Ecto neural progenitor cell (in vitro differentiated cells): ENCODE measurements at regions not wholly inside any gene's neighbourhood (a gene's known extent, or its start where the extent isn't known, plus 50 kb on each side); places are given as distances from the start of the nearest gene placed in this dataset.
"Not testable (repeated sequence)": the region's sequence is repeated elsewhere in the genome, so short reads cannot be mapped to it uniquely, and the experiment has no call there.

Experiments used
- DNase-seq: peaks from one replicate; pipeline ENCODE4 v3.0.0-alpha.2; 2018; ENCODE audit warnings: low spot score

DNA sequence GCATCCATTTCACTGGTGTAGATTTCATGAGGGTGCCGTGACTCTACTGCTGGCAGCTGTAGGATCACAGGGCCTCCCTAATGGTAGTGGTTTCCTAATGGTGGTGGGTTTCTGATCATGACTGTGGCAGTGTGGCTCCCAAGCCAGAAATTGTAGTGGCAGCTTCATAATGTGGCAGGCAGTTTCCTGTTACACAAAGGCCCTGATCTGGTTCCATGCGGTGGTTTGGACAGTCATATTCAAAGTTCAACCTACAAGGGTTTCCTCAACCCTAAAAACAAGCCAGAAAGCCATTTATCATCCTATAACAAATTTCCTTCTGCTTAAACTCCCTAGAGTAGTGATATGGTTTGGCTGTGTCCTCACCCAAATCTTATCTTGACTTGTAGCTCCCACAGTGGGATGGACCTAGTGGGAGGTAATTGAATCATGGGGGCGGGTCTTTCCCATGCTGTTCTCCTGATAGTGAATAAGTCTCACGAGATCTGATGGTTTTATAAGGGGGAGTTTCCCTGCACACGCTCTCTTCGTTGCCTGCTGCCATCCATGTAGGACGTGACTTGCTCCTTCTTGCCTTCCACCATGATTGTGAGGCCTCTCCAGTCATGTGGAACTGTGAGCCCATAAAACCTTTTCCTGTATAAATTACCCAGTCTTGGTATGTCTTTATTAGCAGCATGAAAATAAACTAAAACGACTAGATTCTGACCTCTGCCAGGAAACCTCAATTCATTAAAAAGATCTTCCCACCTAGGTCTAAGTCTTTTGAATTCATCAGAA is 257.1 kb downstream of the EFCAB11 start:
- no peak for DNase-seq

DNA sequence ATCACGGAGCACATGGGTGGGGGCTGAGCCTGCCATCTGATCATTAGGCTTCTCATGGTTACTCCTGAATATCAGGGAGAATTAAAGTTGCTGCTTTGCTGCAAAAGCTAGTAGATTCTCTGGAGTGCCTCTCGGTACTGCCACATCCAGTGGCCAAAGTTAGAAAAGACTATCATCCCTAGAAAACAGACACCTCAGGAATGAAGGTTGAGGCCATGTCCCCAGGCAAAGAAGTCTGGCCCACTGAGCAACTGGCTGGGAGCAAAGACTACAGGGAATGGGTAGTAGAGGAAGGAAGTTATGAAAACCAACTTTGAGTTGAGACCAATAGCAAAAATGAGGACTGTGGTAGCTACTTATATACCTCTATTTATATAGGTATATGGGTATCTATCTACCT is 258.7 kb downstream of the EFCAB11 start:
- no peak for DNase-seq

GRCh38 chr14:89690139-89690538 is 264.4 kb downstream of the EFCAB11 start:
- no peak for DNase-seq

DNA sequence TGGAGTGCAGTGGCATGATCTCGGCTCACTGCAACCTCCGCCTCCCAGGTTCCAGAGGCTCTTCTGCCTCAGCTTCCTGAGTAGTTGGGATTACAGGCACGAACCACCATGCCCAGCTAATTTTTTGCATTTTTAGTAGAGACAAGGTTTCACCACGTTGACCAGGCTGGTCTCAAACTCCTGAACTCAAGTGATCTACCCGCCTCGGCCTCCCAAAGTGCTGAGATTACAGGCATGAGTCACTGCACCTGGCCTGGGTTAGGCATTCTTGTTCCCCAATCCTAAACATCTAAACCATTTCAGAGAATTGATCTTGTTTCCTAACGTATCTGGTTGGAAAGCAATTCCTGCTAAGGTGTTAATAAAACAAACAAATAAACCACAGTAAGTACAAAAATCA is 264.8 kb downstream of the EFCAB11 start:
- DNase-seq: not testable (repeated sequence)

GRCh38 chr14:89688507-89689211 is 265.9 kb downstream of the EFCAB11 start:
- DNase-seq: no peak

DNA sequence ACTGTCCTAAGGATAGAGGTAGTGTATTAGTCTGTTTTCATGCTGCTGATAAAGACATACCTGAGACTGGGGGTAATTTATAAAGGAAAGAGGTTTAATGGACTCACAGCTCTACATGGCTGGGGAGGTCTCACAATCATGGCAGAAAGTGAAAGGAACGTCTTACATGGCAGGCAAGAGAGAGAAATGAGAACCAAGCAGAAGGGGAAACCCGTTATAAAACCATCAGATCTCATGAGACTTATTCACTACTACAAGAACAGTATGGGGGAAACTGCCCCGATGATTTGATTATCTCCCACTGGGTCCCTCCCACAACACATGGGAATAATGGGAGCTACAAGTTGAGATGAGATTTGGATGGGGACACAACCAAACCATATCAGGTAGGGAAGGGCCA is 267.4 kb downstream of the EFCAB11 start:
- not testable (repeated sequence) for DNase-seq

DNA sequence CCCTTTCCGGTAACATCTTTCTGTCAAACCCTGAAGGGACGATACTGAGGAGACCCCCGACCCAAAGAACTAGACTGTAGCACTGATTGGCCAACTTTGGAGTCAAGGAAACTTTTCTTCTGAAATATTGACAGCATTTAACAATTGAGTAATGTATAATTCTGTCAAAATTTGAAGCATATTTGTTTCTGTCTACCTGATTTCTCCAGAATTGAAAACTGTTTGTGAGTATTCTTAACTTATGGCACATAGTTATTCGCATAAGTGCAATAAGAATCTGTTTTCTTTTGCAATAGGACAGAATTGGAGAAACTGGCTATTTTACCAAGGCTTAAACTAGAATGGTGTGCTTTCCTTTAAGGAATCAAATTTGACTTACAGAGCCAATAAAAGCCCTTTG is 267.1 kb upstream of the FOXN3 start:
- DNase-seq: no peak

GRCh38 chr14:89681086-89682018 is 264.3 kb upstream of the FOXN3 start:
- no peak for DNase-seq

DNA sequence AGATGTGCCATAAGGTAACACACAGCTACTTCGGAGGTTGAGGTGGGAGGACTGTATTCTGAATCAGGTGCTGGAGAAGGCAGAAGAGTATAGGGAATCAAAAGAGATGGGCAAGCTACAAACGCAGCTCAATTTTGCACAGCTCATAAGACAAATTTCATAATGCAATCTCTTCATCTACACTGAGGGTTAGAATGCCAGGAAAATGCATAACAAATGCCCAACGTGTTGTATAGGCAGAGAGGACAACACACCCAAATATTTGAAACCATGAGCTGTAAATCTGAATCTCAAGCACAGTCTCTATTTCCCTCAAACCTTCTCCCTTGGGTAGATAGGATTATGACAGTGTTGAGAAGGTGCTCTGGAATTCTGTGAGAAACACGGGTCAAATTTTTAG is 263.1 kb upstream of the FOXN3 start:
- DNase-seq: no peak

DNA sequence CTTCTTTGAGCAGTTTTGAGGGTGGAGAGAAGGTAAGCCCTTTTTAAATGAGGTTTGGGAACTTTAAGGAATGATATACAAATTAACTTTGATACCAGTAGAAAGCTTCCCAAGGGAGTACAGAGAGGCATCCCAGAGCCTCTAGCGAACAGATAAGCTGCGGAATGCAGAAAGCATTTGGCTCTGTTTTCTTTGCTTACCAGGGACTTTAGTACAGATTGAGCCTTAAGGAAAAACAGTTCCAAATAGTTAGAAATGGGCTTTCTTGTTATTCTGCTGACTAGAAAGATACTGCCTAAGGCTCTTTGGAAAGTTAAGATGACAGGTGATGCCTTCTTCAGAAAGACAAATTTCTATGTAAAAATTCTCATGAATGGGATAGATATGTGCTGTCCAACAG is 261.7 kb upstream of the FOXN3 start:
- DNase-seq: no peak

DNA sequence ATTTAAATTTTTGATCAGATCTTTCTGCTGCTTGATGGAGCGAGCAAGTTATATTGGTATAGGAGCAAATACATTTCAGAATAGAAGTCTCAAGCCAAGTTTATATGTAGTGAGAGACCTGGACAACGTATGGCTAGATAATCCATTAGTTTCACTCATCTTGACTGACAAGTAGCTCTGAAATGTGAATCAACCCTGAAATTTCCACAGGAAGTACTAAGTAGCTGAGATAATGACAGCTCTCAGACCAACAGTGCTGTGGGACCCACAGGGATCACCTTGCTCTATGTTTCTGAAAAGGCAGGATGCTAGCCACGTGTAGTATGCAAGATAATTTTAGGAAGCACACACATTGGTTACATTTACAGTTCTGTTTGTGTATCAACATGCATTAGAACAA is 258.6 kb upstream of the FOXN3 start:
- DNase-seq: no peak

DNA sequence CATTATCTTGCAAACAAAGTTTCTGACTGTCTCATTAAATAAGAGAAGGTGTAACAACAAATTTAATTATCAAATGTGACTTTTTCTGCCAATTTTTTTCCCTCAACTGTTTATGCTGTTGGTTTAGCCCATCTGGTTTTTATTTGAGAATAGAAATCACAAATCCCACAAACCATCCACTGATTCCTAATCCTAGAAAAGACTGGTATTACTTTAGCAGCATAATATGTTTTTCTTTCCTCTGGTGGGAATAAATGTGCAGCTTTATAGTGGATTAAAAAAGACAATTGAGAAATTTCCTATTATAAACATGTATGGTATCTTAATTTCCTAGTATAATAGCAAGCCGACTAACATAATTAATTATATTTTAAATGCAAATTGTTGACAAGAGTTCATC is 257.9 kb upstream of the FOXN3 start:
- no peak for DNase-seq

DNA sequence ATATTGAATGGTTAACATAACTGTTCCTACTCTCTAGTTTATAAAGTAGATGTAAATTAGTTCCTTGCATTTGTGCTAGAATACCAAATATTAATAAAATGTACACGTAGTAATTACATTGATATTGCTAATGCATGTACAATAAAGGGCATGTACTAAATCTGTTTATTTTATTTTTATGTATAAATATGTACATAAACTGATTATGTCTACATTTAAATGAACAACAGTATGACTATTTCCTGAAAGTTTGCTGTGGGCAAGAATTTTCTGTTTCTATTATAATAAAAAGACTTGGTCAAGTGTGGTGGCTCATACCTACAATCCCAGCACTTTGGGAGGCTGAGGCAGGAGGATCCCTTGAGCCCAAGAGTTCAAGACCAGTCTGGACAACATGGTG is 257.2 kb upstream of the FOXN3 start:
- DNase-seq: no peak

- DNase-seq: no peak
Measured at GRCh38 chr14:89673512-89674225, 256.6 kb upstream of the FOXN3 start.

DNA sequence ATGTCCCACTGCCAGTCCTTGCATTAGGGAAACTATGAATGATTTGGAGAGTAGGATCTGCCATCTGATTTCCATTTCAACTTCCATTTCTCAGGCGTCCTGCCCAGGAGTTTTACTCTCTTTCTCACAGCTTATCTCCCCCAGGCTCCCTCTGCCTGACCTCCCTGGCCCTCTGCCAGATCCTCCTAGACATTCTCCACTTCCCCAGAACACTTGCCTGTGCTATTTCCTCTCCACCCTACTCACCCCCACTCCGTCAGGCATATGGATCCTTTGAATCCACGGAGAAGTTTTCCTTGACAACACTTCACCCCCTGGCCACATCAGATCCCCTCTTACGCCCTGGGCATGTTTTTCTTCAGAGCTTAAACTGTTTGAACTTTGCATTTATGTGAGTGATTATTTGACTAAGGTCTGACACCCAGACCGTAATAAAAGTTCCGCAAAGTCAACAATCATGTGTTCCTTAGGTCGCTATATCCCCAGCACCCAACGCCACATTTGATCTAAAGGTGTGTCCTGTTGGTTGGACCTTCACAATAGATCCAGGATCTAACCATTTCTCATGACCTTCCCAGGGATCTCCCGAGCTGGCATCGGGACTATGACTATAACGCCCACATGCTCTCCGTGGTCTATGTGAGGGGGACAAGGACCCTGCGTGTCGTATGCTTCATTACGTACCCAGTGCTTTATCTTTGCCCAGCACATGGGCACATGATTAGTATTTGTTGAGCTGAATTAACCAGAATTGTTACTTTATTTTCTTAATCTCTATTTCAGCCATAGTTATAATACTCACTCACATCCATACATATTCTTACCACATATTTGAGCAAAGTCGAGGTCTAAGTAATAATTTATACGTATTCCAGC is 255.8 kb upstream of the FOXN3 start:
- DNase-seq: no peak

DNA sequence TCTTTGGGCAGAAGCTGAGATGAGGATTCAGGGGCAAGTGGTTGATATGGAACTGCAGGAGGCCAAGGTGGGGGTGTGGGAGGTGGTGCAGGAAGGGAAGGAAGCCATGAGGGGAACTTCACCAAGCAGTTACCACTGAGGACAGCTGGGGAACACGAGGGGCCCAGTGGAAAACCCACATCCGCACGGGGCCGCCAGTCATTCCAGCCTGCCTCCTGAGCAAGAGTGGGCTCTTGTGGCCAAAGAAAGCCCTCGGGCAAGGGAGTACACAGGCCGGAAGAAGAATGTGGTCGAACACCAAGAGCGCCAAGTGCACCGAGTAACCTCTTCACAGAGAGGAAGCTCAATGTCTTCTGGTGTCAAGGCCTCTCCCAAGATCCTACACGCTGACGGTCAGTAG is 252.2 kb upstream of the FOXN3 start:
- DNase-seq: no peak

DNA sequence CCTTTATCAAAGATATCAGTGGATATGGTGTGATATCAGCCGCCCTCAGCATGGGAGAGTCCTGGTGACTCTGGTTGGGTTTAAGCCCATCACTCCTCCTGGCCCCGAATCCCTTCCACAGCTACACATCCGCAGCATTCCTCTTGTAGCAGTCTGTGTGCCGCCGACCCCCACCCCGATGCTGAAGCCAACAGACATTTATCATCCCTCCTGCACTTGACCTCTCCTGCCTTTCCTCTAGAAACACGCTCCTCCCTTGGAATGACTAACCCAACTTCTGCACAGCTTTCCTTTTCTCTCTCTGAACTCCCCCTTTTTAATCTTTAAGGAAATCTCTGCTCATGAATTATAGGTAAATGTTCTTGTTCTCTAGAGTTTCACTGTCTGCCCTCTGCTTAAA is 250.9 kb upstream of the FOXN3 start:
- DNase-seq: no peak

DNA sequence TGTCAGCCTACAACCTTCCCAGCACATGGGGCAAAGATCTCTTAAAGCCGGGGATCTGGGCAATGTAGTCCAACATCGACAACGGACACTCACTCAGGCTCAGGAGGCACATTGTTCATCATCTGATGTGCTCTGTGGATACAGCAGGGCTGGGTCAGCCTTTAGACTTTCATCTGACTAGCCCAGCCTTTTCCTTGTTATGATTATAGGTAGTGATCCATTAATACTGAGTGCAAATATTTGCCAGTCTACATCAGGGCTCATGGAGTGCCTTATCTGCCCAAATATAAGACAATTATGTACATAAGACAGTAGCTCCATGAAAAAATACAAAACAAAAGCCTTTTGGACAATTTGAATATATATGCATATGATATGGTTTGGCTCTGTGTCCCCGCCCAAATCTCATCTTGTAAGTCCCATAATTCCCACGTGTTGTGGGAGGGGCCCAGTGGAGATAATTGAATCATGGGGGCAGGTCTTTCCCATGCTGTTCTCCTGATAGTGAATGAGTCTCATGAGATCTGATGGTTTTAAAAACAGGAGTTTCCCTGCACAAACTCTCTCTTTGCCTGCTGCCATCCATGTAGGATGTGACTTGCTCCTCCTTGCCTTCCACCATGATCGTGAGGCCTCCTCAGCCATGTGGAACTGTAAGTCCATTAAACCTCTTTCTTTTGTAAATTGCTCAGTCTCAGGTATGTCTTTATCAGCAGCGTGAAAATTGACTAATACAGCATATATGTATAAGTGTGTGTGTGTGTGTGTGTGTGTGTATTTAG is 248.5 kb upstream of the FOXN3 start:
- not testable (repeated sequence) for DNase-seq

- no peak for DNase-seq
Measured at GRCh38 chr14:89661392-89661791, 244.4 kb upstream of the FOXN3 start.

- DNase-seq: not testable (repeated sequence)
Measured at GRCh38 chr14:89660625-89661233, 243.7 kb upstream of the FOXN3 start.
